H1 (cell line): ENCODE measurements at regions not wholly inside any gene's neighbourhood (a gene's known extent, or its start where the extent isn't known, plus 50 kb on each side); places are given as distances from the start of the nearest gene placed in this dataset.

ENCODE experiments used
- SRF ChIP-seq: IDR thresholded peaks from 2 replicates; pipeline ENCODE4 v1.6.1; 2011; ENCODE audit warnings: mild to moderate bottlenecking, low read depth, low read length, moderate library complexity

DNA sequence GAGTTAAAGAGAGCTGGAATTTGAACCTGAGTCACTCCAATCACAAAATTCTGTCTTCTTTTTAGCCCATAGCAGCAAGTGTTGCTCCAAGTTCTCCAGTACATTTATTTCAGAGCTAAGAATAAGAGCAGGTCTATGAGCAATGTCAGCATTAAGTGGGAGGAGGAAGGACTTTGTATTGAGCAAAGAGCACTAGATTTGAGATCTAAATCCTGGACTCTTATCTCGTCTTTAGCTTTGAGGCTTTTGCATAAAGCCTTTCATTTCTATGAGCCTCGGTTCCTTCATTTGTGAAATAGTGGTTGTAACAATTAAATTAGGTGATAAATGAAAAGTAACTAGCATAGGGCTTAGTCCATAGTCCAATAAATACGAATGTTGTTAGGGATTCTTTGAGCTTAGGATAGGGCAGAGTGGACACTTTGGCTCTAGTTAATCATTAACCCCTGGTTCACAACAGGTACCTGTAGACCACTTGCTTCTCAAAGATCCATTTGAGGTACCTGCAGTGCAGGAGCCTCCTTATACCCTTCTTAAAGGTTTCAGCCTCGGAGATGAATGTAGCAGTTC is 464.1 kb upstream of the KLF4 start (continued):
- TF ChIP-seq SRF = no peak
